H1 (cell line): ENCODE measurements at regions not wholly inside any gene's neighbourhood (a gene's known extent, or its start where the extent isn't known, plus 50 kb on each side); places are given as distances from the start of the nearest gene placed in this dataset.

Source experiments
- CTCF ChIA-PET: fragments of 300-600 bp; sonication (Branson Sonifier 250); formaldehyde crosslinking; loops from one replicate; lab custom pipeline; 2021; ENCODE audit not compliant: partially characterized antibody; lab: Charles Lee
- POLR2A ChIA-PET: fragments of 300-600 bp; sonication (Branson Sonifier 250); formaldehyde crosslinking; loops from one replicate; lab custom pipeline; 2021; ENCODE audit warnings: inconsistent platforms; ENCODE audit not compliant: partially characterized antibody; lab: Charles Lee
- DNase-seq, 2 experiments: peaks; one replicate each; pipeline versions ENCODE4 v3.0.0 to v3.0.0-alpha.2; 2010 to 2022; ENCODE audit warnings: low spot score in 2 of 2, low read depth in 1 of 2, mixed read lengths in 1 of 2
- FAIRE-seq: peaks from 2 replicates; lab custom pipeline; 2011; peaks lifted over from hg19 to GRCh38; lab: Jason Lieb, UNC
- H2AFZ ChIP-seq: 2 replicates; pipeline ENCODE4 v1.8.1; 2012; ENCODE audit warnings: low read length, inconsistent platforms
- H2AK5ac ChIP-seq: 2 replicates; pipeline ENCODE4 v1.6.1; 2013; ENCODE audit warnings: low read depth, low read length
- H2BK120ac ChIP-seq: replicated peaks from 2 replicates; pipeline ENCODE3; 2013; ENCODE audit warnings: low read depth, low read length, inconsistent platforms
- H2BK12ac ChIP-seq: 2 replicates; pipeline ENCODE4 v1.6.1; 2013; ENCODE audit warnings: low read depth, low read length
- H2BK15ac ChIP-seq: 2 replicates; pipeline ENCODE4 v1.6.1; 2013; ENCODE audit warnings: low read length
- H2BK20ac ChIP-seq: 2 replicates; pipeline ENCODE4 v1.6.1; 2013; ENCODE audit warnings: low read length
- H2BK5ac ChIP-seq: 2 replicates; pipeline ENCODE4 v1.6.1; 2013; ENCODE audit warnings: low read depth, low read length
- H3K14ac ChIP-seq: 2 replicates; pipeline ENCODE4 v1.6.1; 2013; ENCODE audit warnings: inconsistent platforms; ENCODE audit not compliant: insufficient read length
- H3K18ac ChIP-seq: 2 replicates; pipeline ENCODE4 v1.6.1; 2013; ENCODE audit warnings: low read length; ENCODE audit errors: extremely low read depth
- H3K23ac ChIP-seq: 2 replicates; pipeline ENCODE4 v1.6.1; 2013; ENCODE audit warnings: inconsistent platforms; ENCODE audit not compliant: insufficient read length
- H3K23me2 ChIP-seq: 2 replicates; pipeline ENCODE4 v1.6.1; 2013; ENCODE audit warnings: low read depth, low read length
- H3K27ac ChIP-seq: 2 replicates; pipeline ENCODE4 v1.6.1; 2011; ENCODE audit warnings: low read depth, low read length, inconsistent platforms
- H3K27me3 ChIP-seq, 4 experiments: replicated peaks in 1 of 4; 1 replicate in 1 of 4; 2 replicates in 3 of 4; pipeline versions ENCODE4 v1.6.1 to v1.8.1; 2011 to 2013; ENCODE audit warnings: low read length in 3 of 4, mild to moderate bottlenecking in 3 of 4, inconsistent platforms in 2 of 4, mixed read lengths in 2 of 4, moderate library complexity in 1 of 4; ENCODE audit not compliant: control insufficient read depth in 3 of 4, insufficient read depth in 3 of 4; ENCODE audit errors: extremely low read depth in 1 of 4
- H3K36me3 ChIP-seq, 4 experiments: 2 replicates each; pipeline versions ENCODE4 v1.6.1 to v1.8.1; 2011 to 2013; ENCODE audit warnings: mild to moderate bottlenecking in 4 of 4, low read length in 3 of 4, moderate library complexity in 2 of 4, control low read depth in 1 of 4, inconsistent platforms in 1 of 4; ENCODE audit not compliant: insufficient read depth in 4 of 4, control insufficient read depth in 2 of 4
- H3K4ac ChIP-seq: replicated peaks from 2 replicates; pipeline ENCODE3; 2013; ENCODE audit warnings: low read length, low read depth, mixed read lengths, inconsistent platforms; ENCODE audit not compliant: insufficient read length
- H3K4me1 ChIP-seq, 4 experiments: replicated peaks in 1 of 4; 1 replicate in 1 of 4; 2 replicates in 3 of 4; pipeline versions ENCODE4 v1.6.1 to v1.8.1; 2011 to 2013; ENCODE audit warnings: low read length in 3 of 4, inconsistent platforms in 2 of 4, mixed read lengths in 1 of 4; ENCODE audit not compliant: insufficient read depth in 4 of 4, control insufficient read depth in 3 of 4
- H3K4me2 ChIP-seq, 2 experiments: 2 replicates each; pipeline versions ENCODE4 v1.6.1 to v1.8.1; 2011 to 2013; ENCODE audit warnings: low read depth in 2 of 2, low read length in 2 of 2, control low read depth in 1 of 2, inconsistent platforms in 1 of 2, mild to moderate bottlenecking in 1 of 2; ENCODE audit not compliant: insufficient read depth in 1 of 2
- H3K4me3 ChIP-seq, 4 experiments: fragments of 200-600, 300-600 bp in 1 of 4; sonication (generic), shearing (Covaris generic), sonication (Bioruptor Twin) in 1 of 4; 2 replicates each; pipeline versions ENCODE4 v1.5.1 to v1.8.1; 2011 to 2016; ENCODE audit warnings: low read length in 4 of 4, low read depth in 3 of 4, control low read depth in 2 of 4, inconsistent platforms in 2 of 4, mild to moderate bottlenecking in 2 of 4, mixed read lengths in 1 of 4, moderate library complexity in 1 of 4; ENCODE audit not compliant: insufficient read depth in 2 of 4; ENCODE audit errors: extremely low read depth in 1 of 4
- H3K56ac ChIP-seq: replicated peaks from 2 replicates; pipeline ENCODE3; 2013; ENCODE audit warnings: low read depth, mild to moderate bottlenecking, mixed read lengths, low read length, inconsistent platforms; ENCODE audit not compliant: insufficient read length
- H3K79me1 ChIP-seq: 2 replicates; pipeline ENCODE4 v1.6.1; 2013; ENCODE audit warnings: low read depth, low read length, control low read depth
- H3K79me2 ChIP-seq, 2 experiments: 2 replicates each; pipeline versions ENCODE4 v1.6.1 to v1.8.1; 2012 to 2013; ENCODE audit warnings: low read length in 2 of 2, mild to moderate bottlenecking in 2 of 2, inconsistent platforms in 1 of 2; ENCODE audit not compliant: insufficient read depth in 2 of 2, control insufficient read depth in 1 of 2
- H3K9ac ChIP-seq, 4 experiments: replicated peaks in 1 of 4; 1 replicate in 1 of 4; 2 replicates in 3 of 4; pipeline versions ENCODE4 v1.6.1 to v1.8.1; 2011 to 2013; ENCODE audit warnings: low read depth in 3 of 4, low read length in 3 of 4, control low read depth in 2 of 4, mild to moderate bottlenecking in 2 of 4, moderate library complexity in 2 of 4, inconsistent platforms in 1 of 4; ENCODE audit errors: extremely low read depth in 1 of 4
- H3K9me3 ChIP-seq, 2 experiments: 2 replicates each; pipeline versions ENCODE4 v1.6.1 to v1.8.1; 2012 to 2013; ENCODE audit warnings: mild to moderate bottlenecking in 2 of 2, moderate library complexity in 2 of 2, control low read depth in 1 of 2, inconsistent platforms in 1 of 2, low read depth in 1 of 2, low read length in 1 of 2, mixed read lengths in 1 of 2; ENCODE audit not compliant: insufficient read depth in 2 of 2
- H4K20me1 ChIP-seq, 2 experiments: replicated peaks in 1 of 2; 2 replicates each; pipeline versions ENCODE3 to v1.8.1; 2011 to 2013; ENCODE audit warnings: inconsistent platforms in 2 of 2, low read length in 2 of 2, mild to moderate bottlenecking in 1 of 2; ENCODE audit not compliant: insufficient read depth in 2 of 2, control insufficient read depth in 1 of 2
- H4K5ac ChIP-seq: 2 replicates; pipeline ENCODE4 v1.6.1; 2013; ENCODE audit warnings: low read length, low read depth, mixed read lengths, inconsistent platforms; ENCODE audit not compliant: insufficient read length
- H4K8ac ChIP-seq: 2 replicates; pipeline ENCODE4 v1.8.0; 2013; ENCODE audit warnings: mild to moderate bottlenecking, moderate library complexity, low read length, inconsistent platforms; ENCODE audit not compliant: insufficient read depth; ENCODE audit errors: extremely low read depth
- H4K91ac ChIP-seq: replicated peaks from 2 replicates; pipeline ENCODE3; 2013; ENCODE audit warnings: low read length, mixed read lengths, inconsistent platforms; ENCODE audit not compliant: insufficient read length
- BRCA1 ChIP-seq: IDR thresholded peaks from 2 replicates; pipeline ENCODE4 v1.6.1; 2012; ENCODE audit warnings: low read depth, low read length, improper control_type of control experiment
- CTCF ChIP-seq, 3 experiments: IDR thresholded peaks; 1 replicate in 2 of 3; 2 replicates in 1 of 3; pipeline versions ENCODE4 v1.5.1 to v1.6.1; 2011; ENCODE audit warnings: low read length in 3 of 3, mild to moderate bottlenecking in 3 of 3, inconsistent platforms in 2 of 3, low read depth in 1 of 3, moderate library complexity in 1 of 3; ENCODE audit not compliant: insufficient read depth in 1 of 3; ENCODE audit errors: control extremely low read depth in 1 of 3
- E2F6 ChIP-seq: IDR thresholded peaks from 2 replicates; pipeline ENCODE4 v1.6.1; 2012; ENCODE audit warnings: inconsistent platforms
- GTF2F1 ChIP-seq: IDR thresholded peaks from 2 replicates; pipeline ENCODE4 v1.6.1; 2012; ENCODE audit warnings: low read depth, low read length, improper control_type of control experiment, borderline replicate concordance
- KDM4A ChIP-seq: IDR thresholded peaks from one replicate; pipeline ENCODE4 v1.7.1; 2012; ENCODE audit warnings: low read depth, mild to moderate bottlenecking, moderate library complexity, low read length, inconsistent platforms; ENCODE audit not compliant: severe bottlenecking
- MAFK ChIP-seq: IDR thresholded peaks from 2 replicates; pipeline ENCODE4 v1.6.1; 2012; ENCODE audit warnings: low read depth, mild to moderate bottlenecking, improper control_type of control experiment, low read length
- NRF1 ChIP-seq: IDR thresholded peaks from 2 replicates; pipeline ENCODE4 v1.6.1; 2011; ENCODE audit warnings: mild to moderate bottlenecking, low read depth, low read length, improper control_type of control experiment
- PHF8 ChIP-seq: fragments of 200-600 bp; sonication (generic); conservative IDR thresholded peaks from 2 replicates; pipeline ENCODE4 v1.7.1; 2012; ENCODE audit warnings: low read depth, mild to moderate bottlenecking, inconsistent platforms, low read length, moderate library complexity
- POLR2AphosphoS5 ChIP-seq: IDR thresholded peaks from 2 replicates; pipeline ENCODE4 v1.6.1; 2011; ENCODE audit warnings: low read depth, low read length
- SIN3A ChIP-seq, 2 experiments: IDR thresholded peaks in 1 of 2; conservative IDR thresholded peaks in 1 of 2; 2 replicates each; pipeline ENCODE4 v1.6.1; 2011 to 2012; ENCODE audit warnings: low read length in 2 of 2, improper control_type of control experiment in 1 of 2, low read depth in 1 of 2, mild to moderate bottlenecking in 1 of 2
- SRF ChIP-seq: IDR thresholded peaks from 2 replicates; pipeline ENCODE4 v1.6.1; 2011; ENCODE audit warnings: mild to moderate bottlenecking, low read depth, low read length, moderate library complexity
- WGBS, 2 experiments: shearing (Covaris generic) in 1 of 2; methylation state at CpG; one replicate each; pipeline versions ENCODE4 v1.1.6 to v1.1.7; 2013 to 2015; ENCODE audit warnings: low lambda C conversion rate in 2 of 2, mixed read lengths in 2 of 2, inconsistent platforms in 1 of 2, low coverage in 1 of 2, missing lambda C conversion rate in 1 of 2; ENCODE audit not compliant: insufficient replicate concordance in 2 of 2, insufficient coverage in 1 of 2, insufficient read length in 1 of 2; ENCODE audit errors: extremely low coverage in 1 of 2, missing lambda C conversion rate in 1 of 2; 5-methylcytosine and 5-hydroxymethylcytosine counted together

GRCh38 chr12:124446364-124446763 lies 121.0 kb downstream of the NCOR2 start:
- H2BK12ac ChIP-seq: no peak overlapping the region
- no peak overlapping the region for H3K4ac ChIP-seq
- no peak overlapping the region for H2BK20ac ChIP-seq
- DNase-seq (no peak), FAIRE-seq (no peak)
- no peak overlapping the region for H3K18ac ChIP-seq
- no peak overlapping the region for H3K23ac ChIP-seq
- WGBS, 2 experiments: 94% methylated on average over 2 of the region's 2 CpGs; no CpG with 5 or more reads in 1 of the 2 experiments
- peaks cover 3 to 15% of the 10 kb centered on the region in 2 experiments for H4K20me1 ChIP-seq
- no peak overlapping the region for H2BK120ac ChIP-seq
- H3K4me2 ChIP-seq: no peak overlapping the region
- no peak overlapping the region for H2BK15ac ChIP-seq
- no peak overlapping the region for H3K14ac ChIP-seq
- H2BK5ac ChIP-seq: no peak overlapping the region
- H3K4me3 ChIP-seq: no peak overlapping the region
- H3K36me3 ChIP-seq: peaks cover 2 to 13% (median 7%) of the 10 kb centered on the region in 4 experiments; a peak in 6 of 8 replicates
- no peaks in the 10 kb centered on the region for H3K9me3 ChIP-seq
- H3K79me2 ChIP-seq: peaks cover 0 to 2% of the 10 kb centered on the region in 2 experiments; a peak in 1 of 4 replicates
- H3K56ac ChIP-seq: no peak overlapping the region
- CTCF ChIA-PET: interaction anchor here (0.8 to 1.1 kb wide), 4 partner anchors 23 to 211 kb away, joined by 3 to 6 read pairs (median 3); no protein-coding TSS in a partner anchor
- POLR2A ChIA-PET: no interaction called here
- H3K9ac ChIP-seq: no peak overlapping the region
- no peak overlapping the region for H4K8ac ChIP-seq
- H4K91ac ChIP-seq: no peak overlapping the region
- H3K27me3 ChIP-seq: no peaks in the 10 kb centered on the region
- H3K23me2 ChIP-seq: no peaks in the 10 kb centered on the region
- no peak overlapping the region for H2AK5ac ChIP-seq
- no peaks in the 10 kb centered on the region for H3K4me1 ChIP-seq
- no peak overlapping the region for H3K27ac ChIP-seq
- H3K79me1 ChIP-seq: peaks cover 8% of the 10 kb centered on the region
- H2AFZ ChIP-seq: no peak overlapping the region
- H4K5ac ChIP-seq: no peak overlapping the region
- TF ChIP-seq MAFK (no peak), GTF2F1 (no peak), KDM4A (no peak), BRCA1 (no peak), CTCF (IDR thresholded peaks at IDR 0.05; ENCODE audit: control extremely low read depth in 1 of 3, insufficient read depth in 1 of 3, low read depth in 1 of 3, low read length in 3 of 3) (no peak), PHF8 (no peak), E2F6 (no peak), SRF (no peak), POLR2AphosphoS5 (no peak), SIN3A (conservative IDR thresholded peaks at IDR 0.05 in 1 of 2, IDR thresholded peaks at IDR 0.05 in 1 of 2; ENCODE audit: low read depth in 1 of 2, low read length in 2 of 2) (no peak), NRF1 (no peak)
